Spleen (tissue), 11 donors: ENCODE measurements at regions not wholly inside any gene's neighbourhood (a gene's known extent, or its start where the extent isn't known, plus 50 kb on each side); places are given as distances from the start of the nearest gene placed in this dataset.

Experiments
- DNase-seq: peaks from one replicate; pipeline ENCODE4 v3.0.0-alpha.2; 2020
- H3K27ac ChIP-seq, 8 donors: fragments of 200-600 bp; sonication (generic) in 7 of 8; 1 replicate in 4 of 8; 2 replicates in 4 of 8; pipeline versions ENCODE4 v1.5.0 to v1.8.0; 2016 to 2021; ENCODE audit warnings: inconsistent platforms in 4 of 8, mild to moderate bottlenecking in 4 of 8, moderate library complexity in 1 of 8
- H3K27me3 ChIP-seq, 7 donors: fragments of 200-600 bp; sonication (generic) in 6 of 7; replicated peaks in 1 of 7; 1 replicate in 4 of 7; 2 replicates in 3 of 7; pipeline versions ENCODE4 v1.5.0 to v1.8.0; 2016 to 2021; ENCODE audit warnings: inconsistent platforms in 3 of 7, mild to moderate bottlenecking in 1 of 7
- H3K36me3 ChIP-seq, 6 donors: fragments of 200-600 bp; sonication (generic) in 5 of 6; 1 replicate in 4 of 6; 2 replicates in 2 of 6; pipeline versions ENCODE4 v1.5.0 to v1.8.0; 2016 to 2021; ENCODE audit warnings: inconsistent platforms in 2 of 6
- H3K4me1 ChIP-seq, 6 donors: fragments of 200-600 bp; sonication (generic) in 5 of 6; 1 replicate in 3 of 6; 2 replicates in 3 of 6; pipeline versions ENCODE4 v1.5.0 to v1.8.0; 2016 to 2021; ENCODE audit warnings: inconsistent platforms in 3 of 6
- H3K4me3 ChIP-seq, 8 donors: fragments of 200-600 bp; sonication (generic) in 7 of 8; 1 replicate in 4 of 8; 2 replicates in 4 of 8; pipeline versions ENCODE4 v1.5.0 to v1.8.0; 2016 to 2021; ENCODE audit warnings: inconsistent platforms in 4 of 8, mild to moderate bottlenecking in 4 of 8, moderate library complexity in 2 of 8
- H3K9me3 ChIP-seq, 8 donors: fragments of 200-600 bp; sonication (generic) in 7 of 8; 1 replicate in 4 of 8; 2 replicates in 4 of 8; pipeline versions ENCODE4 v1.5.0 to v1.8.0; 2016 to 2021; ENCODE audit warnings: inconsistent platforms in 4 of 8
- POLR2A ChIP-seq, 3 donors: fragments of 450-650 bp; IDR thresholded peaks; one replicate each; pipeline ENCODE4 v1.5.1; 2017; ENCODE audit warnings: antibody characterized with exemption in 3 of 3, mild to moderate bottlenecking in 1 of 3
- POLR2AphosphoS5 ChIP-seq, 3 donors: sonication (generic); formaldehyde crosslinking; IDR thresholded peaks; one replicate each; pipeline ENCODE4 v1.5.1; 2017; ENCODE audit warnings: antibody characterized with exemption in 3 of 3
- WGBS, 5 donors: extraction: QIAGEN DNeasy Blood & Tissue Kit in 3 of 5; methylation state at CpG; one replicate each; pipeline versions ENCODE4 v1.1.5 to v1.1.7; 2013 to 2018; 5-methylcytosine and 5-hydroxymethylcytosine counted together
- intact Hi-C: fragments of 100-400 bp; cut with DNase I; formaldehyde crosslinking; loops from one replicate; pipeline ENCODE4 v1.15.0; 2023; ENCODE audit warnings: low total_unique reads
- TF ChIP-seq, protein P1 (sequence below), 11 experiments: fragments of 200-600 bp in 7 of 11; fragments of 450-650 bp in 4 of 11; sonication (generic) in 4 of 11; IDR thresholded peaks in 8 of 11; conservative IDR thresholded peaks in 3 of 11; 1 replicate in 7 of 11; 2 replicates in 4 of 11; pipeline versions ENCODE4 v1.4.0 to v1.8.0; 2016 to 2021; ENCODE audit warnings: antibody characterized with exemption in 11 of 11, inconsistent platforms in 4 of 11, mild to moderate bottlenecking in 1 of 11
- donor health status: healthy with polysubstance abuse.
- donor health status: DM: no; HTN: no; CAD: no; lungs with moderate emphysema.
- donor health status: DM: no; HTN: no; CAD: no.
- donor health status: Bipolar disorder and iron deficiency.
- donor health status: healthy.
- donor health status: DM: no; HTN: no; CAD: no.
- donor health status: DM: yes; HTN: yes; CAD: no.

DNA sequence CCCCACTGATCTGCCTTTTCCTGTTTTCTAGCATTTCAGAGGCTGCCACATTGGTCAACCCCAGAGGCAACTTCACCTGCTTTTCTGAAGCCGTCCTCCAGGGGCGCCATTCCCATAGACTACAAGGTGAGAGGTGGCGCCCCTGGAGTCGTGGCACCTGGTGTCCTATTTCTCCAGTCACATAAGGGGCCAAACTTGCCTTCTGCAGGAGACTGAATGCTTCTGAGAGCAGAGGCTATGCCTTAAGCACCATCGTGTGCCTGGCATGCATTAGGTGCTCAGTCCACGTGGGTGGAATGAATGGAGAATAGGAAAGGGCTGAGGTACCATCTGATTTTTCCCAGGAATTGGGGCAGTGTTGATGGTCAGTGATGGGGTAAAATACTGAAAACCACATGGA lies 164.8 kb downstream of the HAPSTR1 start:
- no peak for TF ChIP-seq POLR2AphosphoS5 (IDR thresholded peaks at IDR 0.05)
- TF ChIP-seq, protein P1, sequence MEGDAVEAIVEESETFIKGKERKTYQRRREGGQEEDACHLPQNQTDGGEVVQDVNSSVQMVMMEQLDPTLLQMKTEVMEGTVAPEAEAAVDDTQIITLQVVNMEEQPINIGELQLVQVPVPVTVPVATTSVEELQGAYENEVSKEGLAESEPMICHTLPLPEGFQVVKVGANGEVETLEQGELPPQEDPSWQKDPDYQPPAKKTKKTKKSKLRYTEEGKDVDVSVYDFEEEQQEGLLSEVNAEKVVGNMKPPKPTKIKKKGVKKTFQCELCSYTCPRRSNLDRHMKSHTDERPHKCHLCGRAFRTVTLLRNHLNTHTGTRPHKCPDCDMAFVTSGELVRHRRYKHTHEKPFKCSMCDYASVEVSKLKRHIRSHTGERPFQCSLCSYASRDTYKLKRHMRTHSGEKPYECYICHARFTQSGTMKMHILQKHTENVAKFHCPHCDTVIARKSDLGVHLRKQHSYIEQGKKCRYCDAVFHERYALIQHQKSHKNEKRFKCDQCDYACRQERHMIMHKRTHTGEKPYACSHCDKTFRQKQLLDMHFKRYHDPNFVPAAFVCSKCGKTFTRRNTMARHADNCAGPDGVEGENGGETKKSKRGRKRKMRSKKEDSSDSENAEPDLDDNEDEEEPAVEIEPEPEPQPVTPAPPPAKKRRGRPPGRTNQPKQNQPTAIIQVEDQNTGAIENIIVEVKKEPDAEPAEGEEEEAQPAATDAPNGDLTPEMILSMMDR (IDR thresholded peaks at IDR 0.05 in 8 of 11, conservative IDR thresholded peaks at IDR 0.05 in 3 of 11) = peak in 4 of 11 experiments; percentile 7 to 44 (median 36)
- TF ChIP-seq POLR2A (IDR thresholded peaks at IDR 0.05) = no peak
- no peaks in the 10 kb centered on the region for H3K36me3 ChIP-seq
- peaks cover 0 to 58% (median 0%) of the 10 kb centered on the region in 7 donors for H3K27me3 ChIP-seq
- intact Hi-C loops = loop anchor here (5.0 kb wide), 1 partner anchor 1256 kb away; no protein-coding TSS in a partner anchor
- no peaks in the 10 kb centered on the region for H3K9me3 ChIP-seq
- WGBS, 5 donors = 21 to 29% (median 25%) methylated on average over 6 of the region's 6 CpGs
- H3K27ac ChIP-seq = no peak overlapping the region
- no peaks in the 10 kb centered on the region for H3K4me1 ChIP-seq
- H3K4me3 ChIP-seq = no peak overlapping the region
- no peak for DNase-seq

DNA sequence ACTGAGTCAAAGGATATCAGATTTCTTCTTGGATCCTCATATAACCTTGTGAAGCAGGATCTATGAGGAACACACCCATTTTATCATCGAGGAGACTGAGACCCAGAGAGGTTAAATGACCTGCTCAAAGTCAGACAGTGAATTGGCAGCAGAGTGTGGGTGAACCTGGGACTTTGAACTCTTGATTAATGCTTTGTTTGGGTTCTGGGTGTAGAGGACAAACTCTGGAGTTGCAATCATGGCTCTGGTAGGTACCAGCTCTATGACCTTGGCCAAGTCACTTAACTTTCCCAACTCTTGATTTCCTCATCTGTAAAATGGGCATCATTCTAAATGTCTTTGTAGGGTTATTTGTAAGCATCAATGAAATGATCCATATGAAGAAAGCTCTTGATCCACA lies 166.4 kb downstream of the HAPSTR1 start:
- Histone ChIP-seq H3K36me3 (no peaks in the 10 kb centered on the region), H3K27ac (no peak overlapping the region), H3K4me1 (no peaks in the 10 kb centered on the region), H3K9me3 (no peaks in the 10 kb centered on the region), H3K27me3 (peaks cover 0 to 58% (median 0%) of the 10 kb centered on the region in 7 donors), H3K4me3 (no peak overlapping the region)
- TF ChIP-seq POLR2A (IDR thresholded peaks at IDR 0.05) (no peak), POLR2AphosphoS5 (IDR thresholded peaks at IDR 0.05) (no peak)
- TF ChIP-seq, protein P1 (IDR thresholded peaks at IDR 0.05 in 8 of 11, conservative IDR thresholded peaks at IDR 0.05 in 3 of 11) = no peak
- DNase-seq = no peak
- WGBS, 5 donors = 66 to 91% (median 77%) methylated on average over 1 of the region's 1 CpG
- intact Hi-C loops = loop anchor here (5.0 kb wide), 1 partner anchor 1254 kb away; no protein-coding TSS in a partner anchor

DNA sequence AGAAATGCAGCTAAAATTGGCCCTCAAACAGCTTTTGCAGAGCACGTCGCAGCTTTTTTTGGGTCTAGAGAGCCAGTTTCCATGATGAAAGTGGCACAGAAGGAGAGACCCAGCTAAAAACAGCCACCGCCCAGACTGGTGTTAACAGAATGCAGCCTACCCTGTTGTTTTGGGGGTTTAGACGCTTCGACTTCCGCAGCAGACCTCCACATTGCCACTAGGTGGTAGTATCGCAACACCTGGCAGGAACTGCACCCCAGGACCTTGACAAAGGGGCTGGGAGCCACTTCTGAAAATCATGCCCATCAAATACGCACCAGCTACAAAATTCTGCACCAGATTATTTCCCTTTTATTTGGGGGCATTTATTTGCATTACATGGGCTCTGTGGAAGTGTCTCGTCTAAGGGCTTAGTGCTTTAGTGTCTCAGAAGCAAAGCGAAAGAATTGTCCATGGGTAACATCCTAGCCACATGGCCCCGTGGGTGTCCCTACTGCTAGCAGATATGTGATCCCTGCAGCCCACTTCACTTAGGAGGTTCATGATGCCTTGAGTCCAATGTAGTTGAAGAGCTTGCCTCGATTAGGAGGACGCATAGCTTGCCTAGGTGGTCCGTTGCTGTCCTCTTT lies 167.1 kb downstream of the HAPSTR1 start:
- Histone ChIP-seq H3K4me1 (no peaks in the 10 kb centered on the region), H3K36me3 (no peaks in the 10 kb centered on the region), H3K9me3 (no peaks in the 10 kb centered on the region), H3K4me3 (no peak overlapping the region), H3K27ac (no peak overlapping the region), H3K27me3 (peaks cover 0 to 53% (median 0%) of the 10 kb centered on the region in 7 donors)
- 40 to 54% (median 49%) methylated on average over 9 to 14 of the region's 14 CpGs for WGBS, 5 donors
- TF ChIP-seq POLR2AphosphoS5 (IDR thresholded peaks at IDR 0.05) = no peak
- TF ChIP-seq, protein P1 (IDR thresholded peaks at IDR 0.05 in 8 of 11, conservative IDR thresholded peaks at IDR 0.05 in 3 of 11) = peak in 6 of 11 experiments; percentile 11 to 53 (median 32)
- intact Hi-C loops = loop anchor here (5.0 kb wide), 1 partner anchor 1254 kb away; no protein-coding TSS in a partner anchor
- DNase-seq = no peak

DNA sequence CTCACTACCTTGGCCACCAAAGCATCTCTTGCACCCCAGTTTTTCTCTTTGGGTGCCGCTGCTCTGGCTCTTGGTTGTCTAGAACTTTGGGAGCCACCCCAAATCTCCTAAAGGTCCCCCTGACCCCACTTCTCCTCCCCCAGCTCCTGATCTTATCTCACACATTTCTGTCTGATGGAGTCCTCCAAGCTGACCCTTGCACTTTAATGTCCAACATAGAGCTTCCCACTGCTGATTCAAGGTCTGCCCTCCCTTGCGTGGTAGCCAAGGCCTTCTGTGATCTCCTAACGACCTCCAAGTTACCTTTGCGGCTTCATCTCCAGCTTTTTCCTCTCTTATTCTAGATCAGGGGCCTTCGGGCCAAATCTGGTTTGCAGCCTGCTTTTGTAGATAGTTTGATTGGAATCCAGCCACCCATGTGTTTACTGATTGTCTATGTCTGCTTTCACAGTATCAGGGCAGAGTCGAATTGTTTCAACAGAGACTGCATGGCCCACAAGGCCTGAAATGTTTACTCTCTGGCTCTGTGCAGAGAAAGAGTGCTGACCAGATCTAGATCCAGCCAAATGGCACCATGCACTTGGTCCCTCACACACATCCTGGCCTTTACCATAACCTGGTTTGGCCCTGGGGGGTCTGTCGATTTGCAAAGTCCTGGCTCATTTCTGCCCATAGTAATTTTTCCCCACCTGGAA lies 168.6 kb downstream of the HAPSTR1 start:
- H3K4me3 ChIP-seq = no peak overlapping the region
- no peak overlapping the region for H3K27ac ChIP-seq
- intact Hi-C loops = loop anchor here (5.0 kb wide), 1 partner anchor 1252 kb away; no protein-coding TSS in a partner anchor
- 67 to 80% (median 75%) methylated on average over 7 of the region's 7 CpGs for WGBS, 5 donors
- H3K27me3 ChIP-seq = peaks cover 0 to 38% (median 0%) of the 10 kb centered on the region in 7 donors
- TF ChIP-seq POLR2AphosphoS5 (IDR thresholded peaks at IDR 0.05) (no peak), POLR2A (IDR thresholded peaks at IDR 0.05) (no peak)
- TF ChIP-seq, protein P1 (IDR thresholded peaks at IDR 0.05 in 8 of 11, conservative IDR thresholded peaks at IDR 0.05 in 3 of 11) = no peak
- H3K9me3 ChIP-seq = no peaks in the 10 kb centered on the region
- H3K4me1 ChIP-seq = no peaks in the 10 kb centered on the region
- no peak for DNase-seq
- H3K36me3 ChIP-seq = no peaks in the 10 kb centered on the region
